Erythroblast (primary cell): ENCODE measurements at regions not wholly inside any gene's neighbourhood (a gene's known extent, or its start where the extent isn't known, plus 50 kb on each side); places are given as distances from the start of the nearest gene placed in this dataset.

ENCODE experiments used
- DNase-seq, 2 experiments: peaks; one replicate each; lab custom pipeline; 2025; lab: John Stamatoyannopoulos, UW
- GATA1 ChIP-seq: IDR thresholded peaks from 2 replicates; pipeline ENCODE4 v1.6.1; 2011; ENCODE audit warnings: low read depth, mild to moderate bottlenecking, control low read depth, low read length, moderate library complexity
- POLR2A ChIP-seq: IDR thresholded peaks from 2 replicates; pipeline ENCODE4 v1.6.1; 2011; ENCODE audit warnings: mild to moderate bottlenecking, low read length

GRCh38 chr19:28610731-28611130 lies 602.2 kb downstream of the UQCRFS1 start:
- DNase-seq: no peak
- TF ChIP-seq POLR2A (no peak), GATA1 (no peak)

GRCh38 chr19:28609944-28610343 lies 603.0 kb downstream of the UQCRFS1 start:
- TF ChIP-seq GATA1: no peak
- no peak for TF ChIP-seq POLR2A
- no peak for DNase-seq

- DNase-seq: no peak
- TF ChIP-seq POLR2A (no peak), GATA1 (no peak)
Observed at GRCh38 chr19:28609091-28609755, 603.7 kb downstream of the UQCRFS1 start.

- TF ChIP-seq GATA1: no peak
- TF ChIP-seq POLR2A: no peak
Observed at GRCh38 chr19:28608292-28608691, 604.7 kb downstream of the UQCRFS1 start.

GRCh38 chr19:28607066-28607583 lies 605.8 kb downstream of the UQCRFS1 start:
- TF ChIP-seq POLR2A (no peak), GATA1 (no peak)
- no peak for DNase-seq

More at GRCh38 chr19:28608292-28608691, 604.7 kb downstream of the UQCRFS1 start:
- no peak for DNase-seq

GRCh38 chr19:28606269-28607032 lies 606.5 kb downstream of the UQCRFS1 start:
- TF ChIP-seq POLR2A (no peak), GATA1 (no peak)
- peak in 1 of 2 experiments; percentile 4 for DNase-seq

- TF ChIP-seq GATA1: no peak
- no peak for TF ChIP-seq POLR2A
- DNase-seq: no peak
Observed at GRCh38 chr19:28605501-28606268, 607.3 kb downstream of the UQCRFS1 start.

GRCh38 chr19:28603453-28603852 lies 609.5 kb downstream of the UQCRFS1 start:
- DNase-seq: no peak
- TF ChIP-seq POLR2A (no peak), GATA1 (no peak)

GRCh38 chr19:28602675-28603298 lies 610.2 kb downstream of the UQCRFS1 start:
- DNase-seq: no peak
- TF ChIP-seq POLR2A: no peak
- no peak for TF ChIP-seq GATA1

- DNase-seq: no peak
- TF ChIP-seq POLR2A: no peak
- TF ChIP-seq GATA1: no peak
Observed at GRCh38 chr19:28601723-28602440, 611.1 kb downstream of the UQCRFS1 start.

GRCh38 chr19:28598861-28599260 lies 614.1 kb downstream of the UQCRFS1 start:
- DNase-seq: no peak
- TF ChIP-seq POLR2A: no peak
- TF ChIP-seq GATA1: no peak

- no peak for TF ChIP-seq GATA1
- no peak for TF ChIP-seq POLR2A
- DNase-seq: no peak
Observed at GRCh38 chr19:28596561-28597071, 616.3 kb downstream of the UQCRFS1 start.
